ENCODE measurements at regions not wholly inside any gene's neighbourhood (a gene's known extent, or its start where the extent isn't known, plus 50 kb on each side); places are given as distances from the start of the nearest gene placed in this dataset.

DNA sequence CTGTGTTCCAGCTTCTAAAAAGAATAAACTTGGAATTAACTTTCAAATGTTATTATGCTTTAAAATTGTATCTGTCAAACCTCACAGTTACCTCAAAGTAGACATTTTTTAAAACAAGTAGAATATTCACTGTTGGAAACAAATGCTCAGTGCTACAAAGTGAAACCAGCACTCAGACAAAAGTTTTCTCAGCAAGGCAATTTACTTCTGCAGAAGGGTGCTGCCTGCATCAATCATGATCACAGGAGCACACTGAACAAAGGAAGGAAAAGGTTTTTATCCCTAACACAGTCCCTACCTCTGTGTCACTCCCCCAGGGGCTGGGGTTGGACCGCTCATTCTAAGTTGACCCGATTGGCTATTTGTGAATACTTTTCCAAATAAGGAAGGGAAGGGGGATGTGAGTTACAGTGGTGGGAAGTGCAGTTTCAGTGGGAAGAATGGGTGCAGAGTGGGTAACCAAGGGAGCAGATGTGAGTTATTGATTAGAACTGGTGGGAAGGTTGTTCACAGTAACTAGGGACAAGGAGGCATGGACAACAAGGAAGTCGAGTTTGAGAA lies 63.0 kb upstream of the CDK20 start:
- DNase-seq: no peak
- WGBS (ENCODE audit: insufficient coverage, low lambda C conversion rate): no CpG with 5 or more reads among the region's 3 CpGs
- H3K27me3 ChIP-seq (ENCODE audit: control insufficient read depth, insufficient read depth, low read length): no peaks in the 10 kb centered on the region
- no peak overlapping the region for H3K4me3 ChIP-seq (ENCODE audit: low read length)
- no peaks in the 10 kb centered on the region for H3K36me3 ChIP-seq (ENCODE audit: control insufficient read depth, insufficient read depth, low read length)
- no peaks in the 10 kb centered on the region for H3K4me1 ChIP-seq (ENCODE audit: control insufficient read depth, insufficient read depth, low read length)
- peaks cover 3% of the 10 kb centered on the region for H3K9me3 ChIP-seq (ENCODE audit: control insufficient read depth, low read depth, low read length)
- H3K27ac ChIP-seq (ENCODE audit: low read length): no peak overlapping the region

DNA sequence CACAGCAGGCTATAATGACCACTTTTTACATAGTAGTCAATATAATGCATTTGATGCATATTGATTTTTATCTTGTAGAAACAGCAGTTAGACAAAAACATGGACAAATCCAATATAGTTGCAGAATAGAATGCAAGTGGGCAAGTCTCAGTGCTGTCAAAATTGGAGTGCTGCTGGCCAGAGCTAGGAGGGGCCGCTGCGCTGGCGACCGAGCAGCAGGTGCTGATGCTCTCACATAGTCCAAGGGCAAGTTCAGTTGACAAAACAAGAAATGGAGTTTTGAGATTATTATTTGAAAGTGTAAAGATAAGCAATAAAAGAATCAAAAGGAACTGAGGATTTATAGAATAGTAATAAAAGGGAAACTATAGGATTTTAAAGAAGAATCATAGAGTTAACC lies 60.6 kb upstream of the CDK20 start:
- H3K27ac ChIP-seq (ENCODE audit: low read length): no peak overlapping the region
- H3K27me3 ChIP-seq (ENCODE audit: control insufficient read depth, insufficient read depth, low read length): no peaks in the 10 kb centered on the region
- 97% methylated on average over 4 of the region's 4 CpGs for WGBS (ENCODE audit: insufficient coverage, low lambda C conversion rate)
- no peak overlapping the region for H3K4me3 ChIP-seq (ENCODE audit: low read length)
- H3K9me3 ChIP-seq (ENCODE audit: control insufficient read depth, low read depth, low read length): peaks cover 3% of the 10 kb centered on the region
- H3K36me3 ChIP-seq (ENCODE audit: control insufficient read depth, insufficient read depth, low read length): no peaks in the 10 kb centered on the region
- H3K4me1 ChIP-seq (ENCODE audit: control insufficient read depth, insufficient read depth, low read length): no peaks in the 10 kb centered on the region
- DNase-seq: no peak

DNA sequence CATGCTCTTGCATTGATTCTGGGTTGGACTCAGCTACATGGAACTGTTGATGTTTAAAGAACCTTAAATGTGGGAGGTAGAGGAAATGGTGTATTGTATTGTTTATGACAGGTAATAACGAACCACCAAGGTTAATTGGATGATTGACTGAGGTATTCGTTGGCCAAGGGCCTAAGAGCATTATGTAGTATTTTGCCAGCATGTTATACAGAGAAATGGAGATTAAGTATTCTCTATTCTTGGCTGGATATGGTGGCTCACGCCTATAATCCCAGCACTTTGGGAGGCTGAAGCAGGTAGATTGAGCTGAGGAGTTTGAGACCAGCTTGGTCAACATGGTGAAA lies 59.0 kb upstream of the CDK20 start:
- H3K9me3 ChIP-seq (ENCODE audit: control insufficient read depth, low read depth, low read length): peaks cover 3% of the 10 kb centered on the region
- H3K27me3 ChIP-seq (ENCODE audit: control insufficient read depth, insufficient read depth, low read length): no peaks in the 10 kb centered on the region
- no CpG with 5 or more reads among the region's 3 CpGs for WGBS (ENCODE audit: insufficient coverage, low lambda C conversion rate)
- H3K4me1 ChIP-seq (ENCODE audit: control insufficient read depth, insufficient read depth, low read length): no peaks in the 10 kb centered on the region
- H3K4me3 ChIP-seq (ENCODE audit: low read length): no peak overlapping the region
- no peaks in the 10 kb centered on the region for H3K36me3 ChIP-seq (ENCODE audit: control insufficient read depth, insufficient read depth, low read length)
- no peak for DNase-seq
- no peak overlapping the region for H3K27ac ChIP-seq (ENCODE audit: low read length)

DNA sequence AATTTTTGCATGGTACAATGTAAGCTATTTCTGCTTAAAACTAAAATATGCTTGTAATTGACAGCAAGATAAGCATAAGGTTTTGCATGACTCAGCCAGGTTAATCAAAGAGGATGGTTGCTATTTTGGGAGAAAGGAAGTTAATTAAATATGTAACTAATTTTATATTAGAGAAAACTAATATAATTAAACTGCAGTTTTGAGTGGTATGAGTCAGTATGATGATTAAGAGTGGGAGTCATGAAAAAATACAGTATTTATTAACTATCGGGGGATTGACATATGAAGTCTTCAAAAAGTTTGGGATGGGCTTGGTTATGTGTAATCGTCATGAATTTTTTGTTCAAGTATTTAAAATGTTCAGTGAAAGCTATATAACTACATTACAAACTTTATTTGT lies 54.0 kb upstream of the CDK20 start:
- WGBS (ENCODE audit: insufficient coverage, low lambda C conversion rate): 100% methylated on average over 1 of the region's 2 CpGs
- Histone ChIP-seq H3K4me3 (ENCODE audit: low read length) (no peak overlapping the region), H3K27me3 (ENCODE audit: control insufficient read depth, insufficient read depth, low read length) (no peaks in the 10 kb centered on the region), H3K9me3 (ENCODE audit: control insufficient read depth, low read depth, low read length) (no peaks in the 10 kb centered on the region), H3K4me1 (ENCODE audit: control insufficient read depth, insufficient read depth, low read length) (no peaks in the 10 kb centered on the region), H3K27ac (ENCODE audit: low read length) (no peak overlapping the region), H3K36me3 (ENCODE audit: control insufficient read depth, insufficient read depth, low read length) (no peaks in the 10 kb centered on the region)
- no peak for DNase-seq

DNA sequence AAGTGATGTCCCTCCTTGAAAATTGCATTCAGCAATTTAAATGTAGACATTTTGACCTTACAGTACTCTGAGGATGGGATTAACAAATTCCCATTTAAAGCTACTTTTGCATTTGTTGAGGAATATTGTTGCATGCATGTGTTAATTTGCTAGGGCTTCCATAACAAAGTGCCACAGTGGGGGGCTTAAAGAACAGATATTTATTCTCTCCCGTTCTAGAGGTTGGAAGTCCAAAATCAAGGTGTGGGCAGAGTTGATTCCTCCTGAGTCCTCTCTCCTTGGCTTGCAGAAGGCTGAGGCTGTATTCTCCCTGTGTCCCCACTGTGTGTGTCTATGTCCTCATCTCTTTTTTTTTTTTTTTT lies 51.8 kb upstream of the CDK20 start:
- H3K27ac ChIP-seq (ENCODE audit: low read length): no peak overlapping the region
- no peaks in the 10 kb centered on the region for H3K27me3 ChIP-seq (ENCODE audit: control insufficient read depth, insufficient read depth, low read length)
- H3K9me3 ChIP-seq (ENCODE audit: control insufficient read depth, low read depth, low read length): no peaks in the 10 kb centered on the region
- WGBS (ENCODE audit: insufficient coverage, low lambda C conversion rate): no CpG with 5 or more reads among the region's 1 CpG
- DNase-seq: no peak
- no peak overlapping the region for H3K4me3 ChIP-seq (ENCODE audit: low read length)
- no peaks in the 10 kb centered on the region for H3K4me1 ChIP-seq (ENCODE audit: control insufficient read depth, insufficient read depth, low read length)
- H3K36me3 ChIP-seq (ENCODE audit: control insufficient read depth, insufficient read depth, low read length): no peaks in the 10 kb centered on the region

DNA sequence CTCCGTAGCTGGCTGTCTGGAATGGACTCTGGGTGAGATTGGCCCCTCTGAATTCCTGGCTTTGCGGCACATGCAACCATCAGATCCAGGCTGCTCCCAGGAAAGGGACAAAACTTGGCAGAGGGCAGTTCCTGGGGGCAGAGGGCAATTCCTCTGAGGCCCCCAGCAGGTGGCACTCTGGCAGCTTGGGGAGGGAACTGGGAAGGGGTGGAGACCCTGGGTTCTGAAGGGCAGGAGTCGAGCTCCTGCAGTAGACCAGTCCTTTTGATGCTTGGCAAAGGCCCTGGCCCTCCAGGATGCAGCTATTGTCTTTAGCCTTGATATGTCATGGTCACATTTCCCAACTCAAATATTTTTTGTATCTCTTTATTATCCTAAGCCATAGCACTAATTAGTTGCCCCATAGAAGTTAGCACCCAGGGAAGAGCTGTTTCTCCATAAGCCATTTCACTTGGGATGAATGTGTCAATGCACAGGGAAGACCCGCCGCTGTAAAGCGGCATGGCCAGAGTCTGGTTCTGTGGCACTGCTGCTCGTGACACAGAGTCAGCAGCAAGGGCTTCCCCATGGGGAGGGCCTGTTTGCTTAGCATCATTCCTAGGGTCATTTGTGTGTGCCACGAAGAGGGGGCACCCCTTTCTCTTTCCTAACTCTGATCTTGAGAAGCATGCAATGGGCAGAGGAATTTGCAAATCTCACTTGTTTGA lies 51.2 kb upstream of the CDK20 start:
- H3K4me1 ChIP-seq (ENCODE audit: control insufficient read depth, insufficient read depth, low read length): no peaks in the 10 kb centered on the region
- no peak overlapping the region for H3K4me3 ChIP-seq (ENCODE audit: low read length)
- no peaks in the 10 kb centered on the region for H3K36me3 ChIP-seq (ENCODE audit: control insufficient read depth, insufficient read depth, low read length)
- no CpG with 5 or more reads among the region's 8 CpGs for WGBS (ENCODE audit: insufficient coverage, low lambda C conversion rate)
- DNase-seq: no peak
- H3K9me3 ChIP-seq (ENCODE audit: control insufficient read depth, low read depth, low read length): no peaks in the 10 kb centered on the region
- H3K27me3 ChIP-seq (ENCODE audit: control insufficient read depth, insufficient read depth, low read length): no peaks in the 10 kb centered on the region
- H3K27ac ChIP-seq (ENCODE audit: low read length): no peak overlapping the region

DNA sequence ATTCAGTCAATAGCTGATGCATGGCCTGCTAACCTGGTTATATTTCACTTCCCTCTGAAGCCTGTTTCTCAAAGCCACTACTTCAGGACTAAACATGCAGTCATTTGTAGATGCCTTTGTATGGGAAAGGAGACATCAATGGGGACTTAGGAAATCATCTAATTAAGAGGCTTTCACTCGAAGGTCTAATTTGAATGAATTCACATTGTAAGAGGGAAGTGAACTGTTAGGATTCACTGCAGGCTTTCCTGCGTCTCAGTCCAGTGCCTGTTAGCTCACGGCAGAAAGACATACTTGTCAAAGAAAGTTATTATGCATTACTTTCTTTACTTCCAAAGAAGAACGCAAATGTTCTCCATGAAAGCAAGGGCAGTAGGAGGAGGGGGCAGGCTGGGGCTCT lies 50.6 kb upstream of the CDK20 start:
- no peak overlapping the region for H3K4me3 ChIP-seq (ENCODE audit: low read length)
- H3K36me3 ChIP-seq (ENCODE audit: control insufficient read depth, insufficient read depth, low read length): no peaks in the 10 kb centered on the region
- H3K27ac ChIP-seq (ENCODE audit: low read length): no peak overlapping the region
- 82% methylated on average over 2 of the region's 4 CpGs for WGBS (ENCODE audit: insufficient coverage, low lambda C conversion rate)
- H3K4me1 ChIP-seq (ENCODE audit: control insufficient read depth, insufficient read depth, low read length): no peaks in the 10 kb centered on the region
- no peaks in the 10 kb centered on the region for H3K9me3 ChIP-seq (ENCODE audit: control insufficient read depth, low read depth, low read length)
- no peak for DNase-seq
- H3K27me3 ChIP-seq (ENCODE audit: control insufficient read depth, insufficient read depth, low read length): no peaks in the 10 kb centered on the region
